Hepatocyte (in vitro differentiated cells): ENCODE measurements at regions not wholly inside any gene's neighbourhood (a gene's known extent, or its start where the extent isn't known, plus 50 kb on each side); places are given as distances from the start of the nearest gene placed in this dataset.
"Not testable (repeated sequence)": the region's sequence is repeated elsewhere in the genome, so short reads cannot be mapped to it uniquely, and the experiment has no call there.

Experiments
- DNase-seq: peaks from one replicate; pipeline ENCODE4 v3.0.0-alpha.2; 2016; ENCODE audit warnings: low spot score
- H2AFZ ChIP-seq: fragments of 200-600 bp; sonication (generic); 2 replicates; pipeline ENCODE4 v1.6.0; 2016; ENCODE audit warnings: antibody characterized with exemption, mild to moderate bottlenecking
- H3K27ac ChIP-seq: fragments of 200-600 bp; sonication (generic); 2 replicates; pipeline ENCODE4 v1.5.1; 2016; ENCODE audit warnings: mild to moderate bottlenecking
- H3K27me3 ChIP-seq: fragments of 200-600 bp; sonication (generic); 2 replicates; pipeline ENCODE4 v1.6.1; 2016
- H3K36me3 ChIP-seq: fragments of 200-600 bp; sonication (generic); replicated peaks from 2 replicates; pipeline ENCODE4 v1.5.1; 2016; ENCODE audit warnings: low read depth; ENCODE audit not compliant: insufficient read depth
- H3K4me1 ChIP-seq: fragments of 200-600 bp; sonication (generic); 2 replicates; pipeline ENCODE4 v1.5.1; 2016; ENCODE audit warnings: mild to moderate bottlenecking, moderate library complexity; ENCODE audit not compliant: insufficient read depth
- H3K4me2 ChIP-seq: fragments of 200-600 bp; sonication (generic); 2 replicates; pipeline ENCODE4 v1.6.0; 2016
- H3K4me3 ChIP-seq: fragments of 200-600 bp; sonication (generic); 2 replicates; pipeline ENCODE4 v1.5.1; 2016; ENCODE audit warnings: mild to moderate bottlenecking
- H3K79me2 ChIP-seq: fragments of 200-600 bp; sonication (generic); 2 replicates; pipeline ENCODE4 v1.6.0; 2017; ENCODE audit warnings: mild to moderate bottlenecking
- H3K9me2 ChIP-seq: fragments of 200-600 bp; sonication (generic); replicated peaks from 2 replicates; pipeline ENCODE4 v1.6.0; 2017; ENCODE audit warnings: mild to moderate bottlenecking; ENCODE audit not compliant: insufficient read depth
- H3K9me3 ChIP-seq: fragments of 200-600 bp; sonication (generic); 2 replicates; pipeline ENCODE4 v1.5.1; 2016; ENCODE audit warnings: low read depth, mild to moderate bottlenecking
- H4K20me1 ChIP-seq: fragments of 200-600 bp; sonication (generic); 2 replicates; pipeline ENCODE4 v1.6.0; 2016; ENCODE audit warnings: mild to moderate bottlenecking; ENCODE audit not compliant: insufficient read depth, poor library complexity, severe bottlenecking
- EZH2 ChIP-seq: fragments of 200-600 bp; sonication (generic); IDR thresholded peaks from 2 replicates; pipeline ENCODE4 v1.6.1; 2016; ENCODE audit warnings: antibody characterized with exemption, mild to moderate bottlenecking, borderline replicate concordance
- EZH2phosphoT487 ChIP-seq: fragments of 200-600 bp; sonication (generic); IDR thresholded peaks from one replicate; pipeline ENCODE4 v1.6.1; 2018; ENCODE audit warnings: antibody characterized with exemption, mild to moderate bottlenecking, low read depth, moderate library complexity; ENCODE audit not compliant: unreplicated experiment, severe bottlenecking
- WGBS: methylation state at CpG from one replicate; pipeline ENCODE4 v1.1.6; 2016; ENCODE audit warnings: low lambda C conversion rate; ENCODE audit errors: missing lambda C conversion rate; 5-methylcytosine and 5-hydroxymethylcytosine counted together
- TF ChIP-seq, protein P1 (sequence below): fragments of 200-600 bp; sonication (generic); IDR thresholded peaks from 2 replicates; pipeline ENCODE4 v1.5.1; 2016; ENCODE audit warnings: antibody characterized with exemption, mild to moderate bottlenecking; ENCODE audit not compliant: poor library complexity

DNA sequence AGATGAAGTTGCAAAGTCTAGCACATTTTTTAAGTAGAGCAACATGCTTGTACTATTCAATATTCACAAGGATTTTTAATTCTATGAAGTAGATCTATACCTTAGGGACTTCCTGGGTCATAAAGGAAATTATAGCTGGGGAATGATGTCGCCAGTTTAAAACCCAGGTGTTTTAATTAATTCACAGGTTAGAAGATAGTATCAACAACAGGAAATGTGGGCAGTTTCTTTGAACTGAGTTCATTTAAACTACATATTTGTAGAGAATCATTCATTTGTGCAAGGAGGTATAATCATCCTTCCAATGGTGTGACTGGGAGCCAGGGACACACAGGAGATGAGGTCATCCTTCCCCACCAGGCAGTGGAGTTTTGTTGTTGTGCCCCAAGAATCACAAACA, 181.3 kb upstream of the KLF3 start:
- DNase-seq = no peak
- Histone ChIP-seq H3K4me2 (no peak overlapping the region), H2AFZ (no peak overlapping the region), H3K27ac (no peak overlapping the region), H3K36me3 (no peaks in the 10 kb centered on the region), H3K9me3 (no peaks in the 10 kb centered on the region), H3K4me3 (no peak overlapping the region), H3K4me1 (no peaks in the 10 kb centered on the region), H3K27me3 (no peaks in the 10 kb centered on the region), H3K79me2 (no peaks in the 10 kb centered on the region), H3K9me2 (no peaks in the 10 kb centered on the region), H4K20me1 (no peaks in the 10 kb centered on the region)
- TF ChIP-seq EZH2phosphoT487 (no peak), EZH2 (no peak)
- WGBS = 84% methylated on average over 1 of the region's 1 CpG

DNA sequence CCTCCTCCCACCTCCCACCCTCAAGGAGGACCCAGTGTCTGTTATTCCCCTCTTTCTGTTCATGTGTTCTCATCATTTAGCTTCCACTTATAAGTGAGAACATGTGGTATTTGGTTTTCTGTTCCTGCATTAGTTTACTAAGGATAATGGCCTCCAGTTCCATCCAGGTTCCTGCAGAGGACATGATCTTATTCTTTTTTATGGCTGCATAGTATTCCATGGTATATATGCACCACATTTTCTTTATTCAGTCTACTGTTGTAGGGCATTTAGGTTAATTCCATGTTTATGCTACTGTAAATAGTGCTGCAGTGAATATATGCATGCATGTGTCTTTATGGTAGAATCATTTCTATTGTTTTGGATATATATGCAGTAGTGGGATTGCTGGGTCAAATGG, 180.4 kb upstream of the KLF3 start:
- not testable (repeated sequence) for H3K79me2 ChIP-seq

DNA sequence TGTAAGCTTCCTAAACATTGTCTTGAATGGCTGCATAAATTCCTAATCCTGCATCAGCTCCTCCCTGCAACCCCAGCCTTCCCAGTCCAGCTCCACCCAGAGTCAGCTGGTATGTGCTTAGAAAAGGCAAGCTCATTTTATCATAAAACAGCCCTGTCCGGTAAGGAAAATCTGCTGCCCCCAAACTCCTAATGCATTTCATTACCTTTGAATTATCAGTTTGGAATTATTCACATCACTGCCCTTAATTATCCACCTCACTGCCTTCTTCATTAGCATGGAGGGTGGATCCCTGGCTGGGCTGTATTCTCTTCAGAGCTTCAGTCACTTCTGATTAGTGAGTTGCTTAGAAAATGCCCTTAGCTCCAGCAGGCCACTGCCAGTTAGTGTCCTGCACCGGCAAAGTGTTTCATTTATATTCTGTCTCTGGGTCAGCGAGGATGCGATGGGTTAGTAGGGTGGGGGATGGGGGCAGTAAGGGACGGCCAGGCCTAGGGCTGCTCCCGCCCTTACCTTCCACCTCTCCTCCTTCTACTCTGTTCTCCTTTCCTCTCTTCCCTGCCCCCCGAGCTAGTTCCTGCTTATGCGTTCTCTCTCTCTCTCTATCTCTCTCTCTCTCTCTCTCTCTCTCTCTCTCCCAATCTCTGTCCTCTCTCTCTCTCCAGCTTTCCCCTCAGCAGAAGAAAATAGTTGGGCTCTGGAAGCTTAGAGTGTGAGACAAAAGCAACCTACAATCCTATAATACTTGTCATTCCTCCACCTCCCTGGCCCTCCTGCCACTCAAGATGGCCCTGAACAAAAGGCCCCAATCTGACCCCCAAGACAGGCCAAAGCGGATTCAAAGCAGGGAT, 174.8 kb upstream of the KLF3 start:
- Histone ChIP-seq H3K27me3 (no peaks in the 10 kb centered on the region), H3K36me3 (no peaks in the 10 kb centered on the region), H3K9me2 (no peaks in the 10 kb centered on the region), H3K4me2 (peak overlapping the region; percentile 4), H3K27ac (peak overlapping the region; percentile 69), H2AFZ (peak overlapping the region; percentile 4), H3K4me3 (no peak overlapping the region), H4K20me1 (no peaks in the 10 kb centered on the region), H3K4me1 (peaks cover 13% of the 10 kb centered on the region), H3K79me2 (no peaks in the 10 kb centered on the region), H3K9me3 (no peaks in the 10 kb centered on the region)
- peak; percentile 35 for DNase-seq
- TF ChIP-seq, protein P1, sequence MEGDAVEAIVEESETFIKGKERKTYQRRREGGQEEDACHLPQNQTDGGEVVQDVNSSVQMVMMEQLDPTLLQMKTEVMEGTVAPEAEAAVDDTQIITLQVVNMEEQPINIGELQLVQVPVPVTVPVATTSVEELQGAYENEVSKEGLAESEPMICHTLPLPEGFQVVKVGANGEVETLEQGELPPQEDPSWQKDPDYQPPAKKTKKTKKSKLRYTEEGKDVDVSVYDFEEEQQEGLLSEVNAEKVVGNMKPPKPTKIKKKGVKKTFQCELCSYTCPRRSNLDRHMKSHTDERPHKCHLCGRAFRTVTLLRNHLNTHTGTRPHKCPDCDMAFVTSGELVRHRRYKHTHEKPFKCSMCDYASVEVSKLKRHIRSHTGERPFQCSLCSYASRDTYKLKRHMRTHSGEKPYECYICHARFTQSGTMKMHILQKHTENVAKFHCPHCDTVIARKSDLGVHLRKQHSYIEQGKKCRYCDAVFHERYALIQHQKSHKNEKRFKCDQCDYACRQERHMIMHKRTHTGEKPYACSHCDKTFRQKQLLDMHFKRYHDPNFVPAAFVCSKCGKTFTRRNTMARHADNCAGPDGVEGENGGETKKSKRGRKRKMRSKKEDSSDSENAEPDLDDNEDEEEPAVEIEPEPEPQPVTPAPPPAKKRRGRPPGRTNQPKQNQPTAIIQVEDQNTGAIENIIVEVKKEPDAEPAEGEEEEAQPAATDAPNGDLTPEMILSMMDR = no peak
- no peak for TF ChIP-seq EZH2phosphoT487
- TF ChIP-seq EZH2 = no peak
- 59% methylated on average over 9 of the region's 9 CpGs for WGBS

More for the DNA sequence above, 180.4 kb upstream of the KLF3 start:
- not testable (repeated sequence) for H3K4me1 ChIP-seq, H3K27me3 ChIP-seq, H4K20me1 ChIP-seq, DNase-seq, H3K9me2 ChIP-seq, H2AFZ ChIP-seq, H3K4me3 ChIP-seq, H3K9me3 ChIP-seq, H3K36me3 ChIP-seq, H3K4me2 ChIP-seq, H3K27ac ChIP-seq

GRCh38 chr4:38489924-38490639, 173.9 kb upstream of the KLF3 start:
- Histone ChIP-seq H3K27me3 (no peaks in the 10 kb centered on the region), H3K9me3 (no peaks in the 10 kb centered on the region), H3K4me1 (peaks cover 13% of the 10 kb centered on the region), H3K36me3 (no peaks in the 10 kb centered on the region), H3K4me3 (no peak overlapping the region), H2AFZ (peak overlapping the region; percentile 4), H3K9me2 (no peaks in the 10 kb centered on the region), H4K20me1 (no peaks in the 10 kb centered on the region), H3K79me2 (no peaks in the 10 kb centered on the region), H3K4me2 (peak overlapping the region; percentile 42), H3K27ac (peak overlapping the region; percentile 69)
- DNase-seq = peak; percentile 37
- 36% methylated on average over 7 of the region's 7 CpGs for WGBS
- no peak for TF ChIP-seq EZH2
- TF ChIP-seq, protein P1 = no peak
- TF ChIP-seq EZH2phosphoT487 = no peak
